ENCODE measurements at regions not wholly inside any gene's neighbourhood (a gene's known extent, or its start where the extent isn't known, plus 50 kb on each side); places are given as distances from the start of the nearest gene placed in this dataset.
A peak's percentile ranks its signal among the peaks of the same experiment; 100 is the strongest.

DNA sequence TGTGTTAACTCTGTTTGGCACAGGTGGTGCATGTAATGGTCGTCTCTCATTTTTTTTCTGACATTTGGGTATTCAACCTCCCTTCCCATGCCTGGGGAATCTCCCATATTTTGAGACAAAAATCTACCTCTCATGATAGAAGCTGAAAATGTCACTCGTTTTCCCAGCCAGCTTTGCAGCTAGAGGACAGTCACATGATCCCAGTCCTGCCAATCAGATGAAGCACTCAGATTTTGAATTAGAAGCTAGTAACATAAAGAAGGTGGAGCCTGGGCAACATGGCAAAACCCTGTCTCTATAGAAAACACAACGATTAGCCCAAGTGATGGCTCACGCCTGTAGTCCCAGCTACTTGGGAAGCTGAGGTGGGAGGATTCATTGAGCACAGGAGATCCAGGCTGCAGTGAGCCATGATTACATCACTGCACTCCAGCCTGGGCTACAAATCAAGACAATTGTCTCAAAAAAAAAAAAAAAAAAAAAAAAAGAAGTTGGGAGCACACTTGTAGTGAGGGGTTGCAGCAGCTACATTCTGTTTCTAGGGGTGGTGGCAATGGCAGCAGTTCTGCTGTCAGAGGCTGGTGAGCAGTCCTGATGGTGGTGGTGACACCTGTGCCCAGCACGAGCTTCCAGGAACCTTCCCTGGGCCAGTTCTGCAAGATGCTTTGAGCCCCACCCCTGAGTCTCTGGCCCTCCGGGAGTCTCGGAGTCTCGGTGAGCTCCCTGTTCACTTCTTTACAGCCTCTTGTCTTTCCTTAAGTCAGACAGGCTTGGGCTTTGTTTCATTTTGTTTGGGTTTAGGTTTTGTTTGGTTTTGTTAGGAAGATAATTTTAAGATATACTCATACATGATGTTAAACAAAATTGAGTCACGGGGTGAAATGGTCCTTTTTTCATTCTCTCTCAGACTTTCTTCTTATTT is 94.1 kb upstream of the KCNG1 start:
- WGBS, 2 experiments (ENCODE audit: extremely low coverage in 2 of 2, insufficient read length in 1 of 2): 80% methylated on average over 1 of the region's 9 CpGs; no CpG with 5 or more reads in 1 of the 2 experiments
- peak overlapping the region; percentile 45 for H3K14ac ChIP-seq (replicated peaks; ENCODE audit: low read depth, low read length)
- no TSS peak for BruUV-seq (replicated peaks)
- 0 out of 2 replicates have a peak overlapping the region, but pooled peaks have one; percentile 17 for H3K56ac ChIP-seq (ENCODE audit: extremely low read depth, insufficient read depth, low read length)
- dilution Hi-C loops (cut with HindIII; ENCODE audit: low sequenced_read_pairs, unreplicated experiment) (no loop called here), intact Hi-C loops (cut with micrococcal nuclease) (no loop called here), in situ Hi-C loops (cut with MboI; ENCODE audit: low sequenced_read_pairs) (no loop called here)
- H4K20me1 ChIP-seq (ENCODE audit: insufficient read depth, low read length): no peaks in the 10 kb centered on the region
- no peak overlapping the region for H3K23ac ChIP-seq (ENCODE audit: low read depth, low read length)
- H2AK9ac ChIP-seq (replicated peaks; ENCODE audit: low read depth, low read length, poor library complexity): peak overlapping the region; percentile 22
- peak overlapping the region; percentile 19; the same call in 1 of the 2 replicates for H3K4ac ChIP-seq (ENCODE audit: low read depth, low read length)
- H3K36me3 ChIP-seq (ENCODE audit: control insufficient read depth, insufficient read depth, low read length): no peaks in the 10 kb centered on the region
- H3K4me1 ChIP-seq (ENCODE audit: control insufficient read depth, insufficient read depth, low read length): peaks cover 24% of the 10 kb centered on the region
- H2BK20ac ChIP-seq (ENCODE audit: low read depth, low read length): peak overlapping the region; percentile 65
- peak overlapping the region; percentile 56 for H2BK5ac ChIP-seq (ENCODE audit: low read depth, low read length, poor library complexity, severe bottlenecking)
- peaks cover 7% of the 10 kb centered on the region; the same call in 1 of the 2 replicates for H3K27me3 ChIP-seq (ENCODE audit: control insufficient read depth, insufficient read depth, low read length)
- no peak overlapping the region for H3K18ac ChIP-seq (ENCODE audit: low read depth, low read length)
- no peaks in the 10 kb centered on the region for H3K9me3 ChIP-seq (ENCODE audit: control insufficient read depth, insufficient read depth, low read length)
- H2AK5ac ChIP-seq (ENCODE audit: low read depth, low read length): peak overlapping the region; percentile 38; the same call in 1 of the 2 replicates
- peak; percentile 53 for ATAC-seq (ENCODE audit: low read depth)
- H3K9me1 ChIP-seq (ENCODE audit: insufficient read depth, low read length): peaks cover 25% of the 10 kb centered on the region
- H2AFZ ChIP-seq (replicated peaks; ENCODE audit: low read length, poor library complexity): peak overlapping the region; percentile 65
- H4K5ac ChIP-seq (ENCODE audit: low read depth, low read length): no peak overlapping the region
- no peaks in the 10 kb centered on the region for H3K79me1 ChIP-seq (ENCODE audit: low read depth in 1 of 2, low read length in 2 of 2)
- TF ChIP-seq RCOR1 (IDR thresholded peaks at IDR 0.05; ENCODE audit: insufficient replicate concordance, low read length) (no peak), CEBPB (IDR thresholded peaks at IDR 0.05; ENCODE audit: low read depth, low read length) (peak; percentile 29; the same call in 1 of the 2 replicates), CTCF (conservative IDR thresholded peaks at IDR 0.05; ENCODE audit: low read depth, low read length) (no peak), CHD1 (IDR thresholded peaks at IDR 0.05; ENCODE audit: low read depth, low read length) (no peak), USF2 (IDR thresholded peaks at IDR 0.05; ENCODE audit: low read depth, low read length) (peak; percentile 49; the same call in 1 of the 2 replicates)
- H3K4me3 ChIP-seq (ENCODE audit: insufficient read depth, low read depth, low read length): no peak overlapping the region
- POLR2A ChIA-PET (ENCODE audit: unreplicated experiment): no interaction called here
- 0 out of 2 replicates have a peak overlapping the region, but pooled peaks have one; percentile 7 for H3K9ac ChIP-seq (ENCODE audit: low read depth, low read length)
- 0 out of 3 replicates have a peak overlapping the region, but pooled peaks have one; percentile 0 for H2BK15ac ChIP-seq (ENCODE audit: low read depth, low read length)
- peak overlapping the region; percentile 10; the same call in 1 of the 2 replicates for H3K27ac ChIP-seq (ENCODE audit: insufficient read depth, low read length)
- H3K4me2 ChIP-seq (ENCODE audit: low read depth, low read length): peak overlapping the region; percentile 61
- CTCF ChIA-PET: interaction anchor here (0.6 to 1.4 kb wide), 2 partner anchors 167 to 190 kb away, joined by 3 to 4 read pairs; no protein-coding TSS in a partner anchor
- peak; percentile 60 for DNase-seq
- no peak overlapping the region for H4K91ac ChIP-seq (ENCODE audit: insufficient read depth, low read depth, low read length)
- peak overlapping the region; percentile 51; the same call in 1 of the 2 replicates for H2BK120ac ChIP-seq (ENCODE audit: low read depth, low read length)
- H4K8ac ChIP-seq (ENCODE audit: low read depth in 2 of 2, low read length in 2 of 2): peak overlapping the region in 1 of 2 experiments; percentile 64; a peak in 1 of 4 replicates

Measured in IMR-90 (cell line).